Inflammatory macrophage treated with lipopolysaccharide for 1 hour (primary cell): ENCODE measurements at regions not wholly inside any gene's neighbourhood (a gene's known extent, or its start where the extent isn't known, plus 50 kb on each side); places are given as distances from the start of the nearest gene placed in this dataset.
A peak's percentile ranks its signal among the peaks of the same experiment; 100 is the strongest.

ENCODE experiments used
- DNase-seq, 2 donors: peaks; one replicate each; pipeline ENCODE4 v3.0.0-alpha.2; 2020 to 2022

DNA sequence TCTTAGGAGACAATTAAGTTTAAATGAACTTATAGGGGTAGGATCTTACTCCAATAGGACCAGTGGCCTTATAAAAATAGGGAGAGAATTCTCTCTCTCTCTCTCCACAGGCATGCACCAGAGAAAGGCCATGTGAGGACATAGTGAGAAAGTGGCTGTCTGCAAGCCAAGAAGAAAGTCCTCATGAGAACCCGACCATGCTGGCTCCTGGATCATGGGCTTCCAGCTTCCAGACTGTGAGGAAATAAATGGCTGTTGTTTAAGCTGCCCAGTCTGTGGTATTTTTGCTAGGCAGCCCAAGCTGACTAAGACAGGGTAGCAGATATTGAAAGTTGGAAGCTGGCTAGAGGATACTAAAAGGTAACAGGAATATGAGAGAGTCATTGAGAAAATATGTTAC lies 454.0 kb downstream of the NBAS start:
- DNase-seq, result no peak

DNA sequence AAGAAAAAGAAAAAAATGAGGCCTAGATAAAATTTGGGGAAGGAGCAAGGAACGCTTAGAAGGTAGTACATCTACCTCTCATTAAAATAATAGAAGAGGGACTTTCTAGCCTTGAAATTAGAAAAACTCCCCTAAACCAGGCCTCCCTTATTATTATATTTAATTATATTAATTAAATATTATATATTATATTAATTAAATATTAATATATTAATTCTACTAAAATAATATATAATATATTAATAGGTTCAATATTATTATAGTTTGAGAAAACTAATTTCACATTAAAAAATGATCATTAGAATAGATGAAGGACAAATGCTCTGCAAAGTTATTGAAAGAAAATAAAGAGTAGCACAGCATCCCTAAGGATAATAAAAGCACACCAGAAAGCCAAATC lies 449.4 kb downstream of the NBAS start:
- DNase-seq, result no peak

DNA sequence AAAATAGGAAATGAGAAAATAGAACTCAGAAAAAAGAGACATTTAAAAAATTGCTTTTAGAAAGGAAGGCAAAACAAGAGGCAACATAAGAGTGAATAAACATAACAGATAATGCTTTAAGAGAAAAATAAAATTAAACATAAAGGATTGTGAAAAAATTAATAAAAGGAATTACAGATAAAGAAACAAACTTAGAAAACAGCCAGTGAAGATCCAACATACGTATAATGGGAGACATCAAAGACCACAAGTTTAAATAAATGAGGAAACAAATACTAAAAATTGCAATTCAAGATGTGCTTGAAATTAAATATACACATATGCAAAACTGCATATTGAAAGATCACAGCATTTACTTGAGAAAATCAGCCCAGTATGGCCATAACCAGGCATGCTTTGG lies 448.9 kb downstream of the NBAS start:
- no peak for DNase-seq

DNA sequence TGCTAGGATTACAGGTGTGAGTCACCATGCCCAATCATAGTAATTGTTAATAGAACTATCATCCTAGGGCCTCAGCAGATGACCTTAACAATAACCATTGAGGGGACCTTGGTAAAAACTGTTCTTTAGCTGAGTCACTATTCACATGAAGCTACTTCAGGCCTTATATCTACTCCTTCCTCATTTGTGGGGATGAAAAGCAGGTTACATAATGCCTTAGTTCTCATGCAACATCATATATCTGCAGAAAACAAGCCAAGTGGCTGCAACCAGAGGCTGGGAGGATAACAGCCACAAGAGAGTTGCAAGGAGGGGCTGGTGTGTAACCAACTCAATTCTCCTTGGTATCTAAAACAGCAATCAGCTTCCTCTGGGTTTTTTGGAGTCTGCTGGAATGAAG lies 445.4 kb downstream of the NBAS start:
- DNase-seq, result peak; percentile 28 to 51

DNA sequence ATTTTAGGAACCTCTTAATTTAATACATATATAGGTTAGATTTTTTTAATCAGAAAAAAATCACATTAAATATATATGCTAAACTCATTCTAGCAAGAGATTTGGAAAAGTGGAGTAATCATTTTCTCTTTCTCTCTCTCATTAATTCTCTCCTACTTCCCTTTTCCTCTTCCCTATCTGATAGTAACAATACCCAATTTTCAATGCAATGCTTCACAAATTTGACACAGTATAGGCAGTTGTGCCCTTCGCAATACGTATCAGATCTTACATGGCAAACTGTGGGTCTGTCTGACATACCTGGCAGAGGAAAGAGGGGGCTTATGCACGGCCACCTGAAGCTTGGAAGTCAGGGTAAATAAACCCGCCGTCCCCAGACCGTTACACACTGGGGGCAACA lies 444.3 kb downstream of the NBAS start:
- DNase-seq, result no peak
